Calu3 (cell line): ENCODE measurements at regions not wholly inside any gene's neighbourhood (a gene's known extent, or its start where the extent isn't known, plus 50 kb on each side); places are given as distances from the start of the nearest gene placed in this dataset.

Experiments used
- BruUV-seq: library from RNA; stranded (reverse); fragments of 400-500 nt; replicated peaks from 2 replicates; lab custom pipeline; 2021; lab: Mats Ljungman, UMichigan
- CTCF ChIA-PET: fragments of 300-600 bp; sonication (Branson Sonifier 250); formaldehyde crosslinking; loops from one replicate; lab custom pipeline; 2022; ENCODE audit warnings: antibody characterized with exemption; lab: Charles Lee
- DNase-seq: peaks from one replicate; pipeline ENCODE4 v3.0.0; 2022
- H3K27ac Mint-ChIP-seq: one replicate; pipeline ENCODE4 v1.8.0; 2022; ENCODE audit warnings: mixed read lengths; ENCODE audit not compliant: unreplicated experiment
- H3K27me3 Mint-ChIP-seq: one replicate; pipeline ENCODE4 v1.8.0; 2022; ENCODE audit warnings: mixed read lengths; ENCODE audit not compliant: unreplicated experiment
- H3K36me3 Mint-ChIP-seq: one replicate; pipeline ENCODE4 v1.8.0; 2022; ENCODE audit warnings: mild to moderate bottlenecking, moderate library complexity, mixed read lengths; ENCODE audit not compliant: insufficient read depth, unreplicated experiment
- H3K4me1 Mint-ChIP-seq: one replicate; pipeline ENCODE4 v1.8.0; 2022; ENCODE audit warnings: mild to moderate bottlenecking, low read depth, mixed read lengths; ENCODE audit not compliant: unreplicated experiment
- H3K4me3 Mint-ChIP-seq: one replicate; pipeline ENCODE4 v1.8.0; 2022; ENCODE audit warnings: mild to moderate bottlenecking, low read depth, moderate library complexity, mixed read lengths; ENCODE audit not compliant: unreplicated experiment
- H3K9me3 Mint-ChIP-seq: one replicate; pipeline ENCODE4 v1.8.0; 2022; ENCODE audit warnings: low read depth, mixed read lengths; ENCODE audit not compliant: unreplicated experiment
- intact Hi-C: fragments of 100-400 bp; cut with micrococcal nuclease; formaldehyde crosslinking; loops from one replicate; pipeline ENCODE4 v1.10.0; 2022; ENCODE audit not compliant: unreplicated experiment
- TF ChIP-seq, protein P1 (sequence below): fragments of 200-600 bp; IDR thresholded peaks from one replicate; pipeline ENCODE4 v1.8.0; 2022; ENCODE audit warnings: antibody characterized with exemption; ENCODE audit not compliant: unreplicated experiment

DNA sequence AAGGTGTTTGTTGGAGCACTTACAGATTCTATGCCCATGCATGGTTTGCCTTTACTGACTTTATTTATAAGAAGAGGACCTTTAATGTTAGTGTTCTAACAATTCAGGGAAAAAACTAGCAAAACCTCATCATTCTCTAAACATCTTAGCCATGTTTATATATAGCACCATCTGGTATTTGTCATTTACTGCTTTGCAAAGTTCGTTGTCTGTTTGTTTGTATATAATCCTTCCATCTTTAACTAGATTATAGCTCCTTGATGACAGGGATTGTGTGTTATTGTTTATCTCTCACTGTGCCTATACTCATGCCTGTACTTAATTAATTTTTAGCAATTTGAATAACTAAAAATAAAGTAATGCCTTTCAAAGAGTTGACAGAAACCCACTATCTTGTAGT, 170.6 kb upstream of the PACRGL start:
- Mint-ChIP-seq H3K36me3 (no peaks in the 10 kb centered on the region), H3K9me3 (no peaks in the 10 kb centered on the region), H3K27me3 (no peaks in the 10 kb centered on the region), H3K4me1 (no peaks in the 10 kb centered on the region), H3K27ac (no peak overlapping the region), H3K4me3 (no peak overlapping the region)
- no TSS peak for BruUV-seq
- CTCF ChIA-PET, result no interaction called here
- TF ChIP-seq, protein P1, sequence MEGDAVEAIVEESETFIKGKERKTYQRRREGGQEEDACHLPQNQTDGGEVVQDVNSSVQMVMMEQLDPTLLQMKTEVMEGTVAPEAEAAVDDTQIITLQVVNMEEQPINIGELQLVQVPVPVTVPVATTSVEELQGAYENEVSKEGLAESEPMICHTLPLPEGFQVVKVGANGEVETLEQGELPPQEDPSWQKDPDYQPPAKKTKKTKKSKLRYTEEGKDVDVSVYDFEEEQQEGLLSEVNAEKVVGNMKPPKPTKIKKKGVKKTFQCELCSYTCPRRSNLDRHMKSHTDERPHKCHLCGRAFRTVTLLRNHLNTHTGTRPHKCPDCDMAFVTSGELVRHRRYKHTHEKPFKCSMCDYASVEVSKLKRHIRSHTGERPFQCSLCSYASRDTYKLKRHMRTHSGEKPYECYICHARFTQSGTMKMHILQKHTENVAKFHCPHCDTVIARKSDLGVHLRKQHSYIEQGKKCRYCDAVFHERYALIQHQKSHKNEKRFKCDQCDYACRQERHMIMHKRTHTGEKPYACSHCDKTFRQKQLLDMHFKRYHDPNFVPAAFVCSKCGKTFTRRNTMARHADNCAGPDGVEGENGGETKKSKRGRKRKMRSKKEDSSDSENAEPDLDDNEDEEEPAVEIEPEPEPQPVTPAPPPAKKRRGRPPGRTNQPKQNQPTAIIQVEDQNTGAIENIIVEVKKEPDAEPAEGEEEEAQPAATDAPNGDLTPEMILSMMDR, result no peak
- DNase-seq, result no peak
- intact Hi-C loops, result no loop called here

DNA sequence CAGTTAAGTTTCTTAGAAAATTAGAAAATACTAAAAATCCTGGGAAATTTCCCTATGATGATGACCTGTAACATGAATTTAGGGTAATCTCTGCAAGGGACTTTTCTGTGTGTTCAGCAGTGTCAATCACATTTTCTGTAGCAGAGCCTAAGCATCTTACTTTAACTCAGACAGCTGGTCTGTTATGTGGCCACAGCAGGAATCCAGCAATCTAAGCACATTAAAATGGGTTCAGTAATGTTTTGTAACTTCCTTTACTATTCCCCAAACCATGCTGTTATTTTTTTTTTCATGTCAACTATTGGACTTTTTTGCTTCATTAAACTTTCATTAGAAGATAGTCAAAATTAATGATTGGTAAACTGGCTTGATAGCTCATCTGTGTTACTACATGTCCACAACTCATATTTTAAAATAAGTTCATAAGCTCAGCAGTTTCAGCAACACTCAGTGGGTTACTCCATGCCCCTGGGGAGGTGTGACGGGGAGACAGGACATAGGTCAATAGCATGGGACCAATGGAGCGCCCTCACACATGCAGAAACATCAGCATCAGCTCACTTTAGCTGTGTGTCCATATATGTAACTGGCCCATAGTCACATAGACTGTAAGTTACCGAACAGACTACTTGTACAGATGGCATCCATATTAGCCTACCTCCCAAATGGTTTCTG, 168.0 kb upstream of the PACRGL start:
- BruUV-seq, result no TSS peak
- DNase-seq, result no peak
- Mint-ChIP-seq H3K9me3 (no peaks in the 10 kb centered on the region), H3K27me3 (no peaks in the 10 kb centered on the region), H3K4me3 (no peak overlapping the region), H3K27ac (no peak overlapping the region), H3K36me3 (no peaks in the 10 kb centered on the region), H3K4me1 (no peaks in the 10 kb centered on the region)
- TF ChIP-seq, protein P1, result no peak
- CTCF ChIA-PET, result no interaction called here
- intact Hi-C loops, result no loop called here

DNA sequence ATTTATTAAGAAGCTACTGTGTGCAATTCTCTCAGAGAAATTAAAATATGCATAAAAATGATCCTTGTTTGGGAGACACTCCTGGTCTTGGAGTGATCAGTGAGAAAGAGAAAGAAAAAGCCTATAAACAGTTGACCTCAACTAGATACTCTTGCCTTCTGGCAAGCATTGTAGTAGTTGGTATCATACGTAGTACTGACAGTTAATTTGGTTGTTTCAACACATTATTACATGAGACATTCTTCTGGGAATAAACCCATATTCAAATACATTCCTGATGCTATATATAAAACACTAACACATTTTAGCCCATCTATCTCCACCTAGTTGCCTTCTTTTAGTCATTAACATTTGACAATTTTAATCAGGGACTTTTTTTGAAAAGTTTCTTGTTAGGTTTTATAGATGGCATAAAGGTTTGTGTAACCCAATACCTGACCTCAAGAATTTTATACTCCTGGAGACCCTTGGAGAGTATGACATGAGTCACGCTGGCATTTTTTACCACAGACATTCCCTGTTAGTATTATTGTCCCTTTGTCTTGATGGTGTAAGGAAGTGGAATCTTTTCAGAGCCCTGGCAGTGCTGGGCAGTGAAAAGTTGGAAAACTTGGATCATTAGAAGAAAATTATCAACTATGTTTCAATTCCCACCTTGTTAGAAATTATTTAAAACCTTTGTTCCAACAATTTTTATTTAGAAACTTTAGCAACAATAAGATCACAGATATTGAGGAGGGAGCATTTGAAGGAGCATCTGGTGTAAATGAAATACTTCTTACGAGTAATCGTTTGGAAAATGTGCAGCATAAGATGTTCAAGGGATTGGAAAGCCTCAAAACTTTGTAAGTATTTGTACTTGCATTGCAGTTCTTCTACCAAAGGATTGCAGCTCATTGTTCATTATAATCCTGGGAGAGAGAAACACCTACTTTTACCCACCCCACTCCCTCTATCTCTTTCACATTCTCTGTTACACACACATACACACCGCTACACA, 167.1 kb upstream of the PACRGL start:
- Mint-ChIP-seq H3K27ac (no peak overlapping the region), H3K27me3 (no peaks in the 10 kb centered on the region), H3K36me3 (no peaks in the 10 kb centered on the region), H3K4me3 (no peak overlapping the region), H3K4me1 (no peaks in the 10 kb centered on the region), H3K9me3 (no peaks in the 10 kb centered on the region)
- BruUV-seq, result no TSS peak
- CTCF ChIA-PET, result no interaction called here
- no peak for DNase-seq
- intact Hi-C loops, result no loop called here
- TF ChIP-seq, protein P1, result no peak

DNA sequence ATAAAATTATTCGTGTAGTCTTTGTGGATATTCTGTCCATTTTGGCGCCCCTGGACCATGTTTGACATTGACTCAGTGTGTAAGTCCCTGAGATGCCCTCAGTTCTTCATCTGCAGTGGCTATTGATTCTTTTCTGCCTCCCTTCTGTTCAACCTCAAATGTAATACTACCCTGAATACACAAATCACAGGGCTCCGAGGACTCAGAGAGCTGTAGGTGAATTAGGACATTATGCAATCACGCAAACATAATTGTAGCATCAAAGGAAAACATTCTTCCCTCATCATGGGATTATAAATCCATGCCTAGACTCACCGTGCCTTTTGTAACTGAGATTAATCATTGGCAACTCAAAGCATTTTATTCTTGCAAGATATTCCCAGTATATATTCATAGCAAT, 161.4 kb upstream of the PACRGL start:
- DNase-seq, result no peak
- TF ChIP-seq, protein P1, result no peak
- intact Hi-C loops, result no loop called here
- Mint-ChIP-seq H3K27ac (no peak overlapping the region), H3K27me3 (no peaks in the 10 kb centered on the region), H3K36me3 (no peaks in the 10 kb centered on the region), H3K4me3 (no peak overlapping the region), H3K4me1 (no peaks in the 10 kb centered on the region), H3K9me3 (no peaks in the 10 kb centered on the region)
- BruUV-seq, result no TSS peak
- CTCF ChIA-PET, result no interaction called here
